GM21390 (cell line): ENCODE measurements at regions not wholly inside any gene's neighbourhood (a gene's known extent, or its start where the extent isn't known, plus 50 kb on each side); places are given as distances from the start of the nearest gene placed in this dataset.

ENCODE experiments used
- ATAC-seq: cut with Tn5 transposase; IDR thresholded peaks from one replicate; pipeline ENCODE4 v1.9.1; 2021; ENCODE audit not compliant: unreplicated experiment

- ATAC-seq = no peak
Measured at GRCh38 chr1:208298593-208299269, 54.5 kb upstream of the PLXNA2 start.

GRCh38 chr1:208300084-208300770, 56.0 kb upstream of the PLXNA2 start:
- no peak for ATAC-seq

- ATAC-seq = no peak
Measured at GRCh38 chr1:208302699-208303238, 58.6 kb upstream of the PLXNA2 start.

GRCh38 chr1:208303743-208304712, 59.8 kb upstream of the PLXNA2 start:
- no peak for ATAC-seq

GRCh38 chr1:208308221-208308620, 64.0 kb upstream of the PLXNA2 start:
- ATAC-seq = no peak

- no peak for ATAC-seq
Measured at GRCh38 chr1:208309771-208310170, 65.6 kb upstream of the PLXNA2 start.

- ATAC-seq = no peak
Measured at GRCh38 chr1:208312706-208313105, 68.5 kb upstream of the PLXNA2 start.

- no peak for ATAC-seq
Measured at GRCh38 chr1:208314431-208314830, 70.2 kb upstream of the PLXNA2 start.

GRCh38 chr1:208318150-208318734, 74.1 kb upstream of the PLXNA2 start:
- no peak for ATAC-seq

- no peak for ATAC-seq
Measured at GRCh38 chr1:208324005-208324404, 79.8 kb upstream of the PLXNA2 start.

GRCh38 chr1:208326033-208326432, 81.8 kb upstream of the PLXNA2 start:
- no peak for ATAC-seq

- ATAC-seq = no peak
Measured at GRCh38 chr1:208329300-208329699, 85.1 kb upstream of the PLXNA2 start.

- no peak for ATAC-seq
Measured at GRCh38 chr1:208332036-208332773, 88.0 kb upstream of the PLXNA2 start.

- ATAC-seq = no peak
Measured at GRCh38 chr1:208332774-208333126, 88.6 kb upstream of the PLXNA2 start.

- no peak for ATAC-seq
Measured at GRCh38 chr1:208333676-208334075, 89.5 kb upstream of the PLXNA2 start.

GRCh38 chr1:208335371-208336136, 91.4 kb upstream of the PLXNA2 start:
- no peak for ATAC-seq

GRCh38 chr1:208336137-208336518, 91.9 kb upstream of the PLXNA2 start:
- ATAC-seq = no peak

- ATAC-seq = no peak
Measured at GRCh38 chr1:208339911-208340310, 95.7 kb upstream of the PLXNA2 start.

- ATAC-seq = no peak
Measured at GRCh38 chr1:208343226-208343625, 99.0 kb upstream of the PLXNA2 start.
